ENCODE measurements at regions not wholly inside any gene's neighbourhood (a gene's known extent, or its start where the extent isn't known, plus 50 kb on each side); places are given as distances from the start of the nearest gene placed in this dataset.

- no peak for TF ChIP-seq CTCF (IDR thresholded peaks at IDR 0.05; ENCODE audit: low read depth, low read length)
- DNase-seq (ENCODE audit: low read depth, low spot score), result no peak
- POLR2A ChIA-PET, result no interaction called here
- CTCF ChIA-PET, result no interaction called here
- Histone ChIP-seq H3K4me3 (ENCODE audit: low read depth, low read length) (no peak overlapping the region), H3K27ac (ENCODE audit: low read depth, low read length) (no peak overlapping the region), H3K9me3 (ENCODE audit: control insufficient read depth, insufficient read depth, low read length) (no peaks in the 10 kb centered on the region), H3K27me3 (ENCODE audit: control insufficient read depth, insufficient read depth, low read length) (no peaks in the 10 kb centered on the region)
Measured at GRCh38 chr4:174084981-174085380, 198.5 kb downstream of the FBXO8 start.

GRCh38 chr4:174084542-174084941 lies 198.9 kb downstream of the FBXO8 start:
- Histone ChIP-seq H3K27me3 (ENCODE audit: control insufficient read depth, insufficient read depth, low read length) (no peaks in the 10 kb centered on the region), H3K27ac (ENCODE audit: low read depth, low read length) (no peak overlapping the region), H3K4me3 (ENCODE audit: low read depth, low read length) (no peak overlapping the region), H3K9me3 (ENCODE audit: control insufficient read depth, insufficient read depth, low read length) (no peaks in the 10 kb centered on the region)
- DNase-seq (ENCODE audit: low read depth, low spot score), result no peak
- ChIA-PET POLR2A (no interaction called here), CTCF (no interaction called here)
- TF ChIP-seq CTCF (IDR thresholded peaks at IDR 0.05; ENCODE audit: low read depth, low read length), result no peak

- ChIA-PET POLR2A (no interaction called here), CTCF (no interaction called here)
- DNase-seq (ENCODE audit: low read depth, low spot score), result no peak
- Histone ChIP-seq H3K4me3 (ENCODE audit: low read depth, low read length) (no peak overlapping the region), H3K27me3 (ENCODE audit: control insufficient read depth, insufficient read depth, low read length) (no peaks in the 10 kb centered on the region), H3K9me3 (ENCODE audit: control insufficient read depth, insufficient read depth, low read length) (no peaks in the 10 kb centered on the region), H3K27ac (ENCODE audit: low read depth, low read length) (no peak overlapping the region)
- TF ChIP-seq CTCF (IDR thresholded peaks at IDR 0.05; ENCODE audit: low read depth, low read length), result no peak
Measured at GRCh38 chr4:174080361-174080760, 203.1 kb downstream of the FBXO8 start.

GRCh38 chr4:174071595-174071994 lies 211.9 kb downstream of the FBXO8 start:
- CTCF ChIA-PET, result interaction anchor here (0.9 kb wide), 1 partner anchor 566 kb away, joined by 3 read pairs; no protein-coding TSS in a partner anchor
- no peak overlapping the region for H3K27ac ChIP-seq (ENCODE audit: low read depth, low read length)

GRCh38 chr4:174069848-174070330 lies 213.6 kb downstream of the FBXO8 start:
- Histone ChIP-seq H3K4me3 (ENCODE audit: low read depth, low read length) (no peak overlapping the region), H3K27ac (ENCODE audit: low read depth, low read length) (no peak overlapping the region), H3K9me3 (ENCODE audit: control insufficient read depth, insufficient read depth, low read length) (no peaks in the 10 kb centered on the region), H3K27me3 (ENCODE audit: control insufficient read depth, insufficient read depth, low read length) (no peaks in the 10 kb centered on the region)
- ChIA-PET CTCF (interaction anchor here (1.1 kb wide), 1 partner anchor 79 kb away, joined by 3 read pairs; no protein-coding TSS in a partner anchor), POLR2A (no interaction called here)
- DNase-seq (ENCODE audit: low read depth, low spot score), result no peak
- no peak for TF ChIP-seq CTCF (IDR thresholded peaks at IDR 0.05; ENCODE audit: low read depth, low read length)

More at GRCh38 chr4:174071595-174071994, 211.9 kb downstream of the FBXO8 start:
- H3K9me3 ChIP-seq (ENCODE audit: control insufficient read depth, insufficient read depth, low read length), result no peaks in the 10 kb centered on the region
- H3K4me3 ChIP-seq (ENCODE audit: low read depth, low read length), result no peak overlapping the region
- POLR2A ChIA-PET, result no interaction called here
- H3K27me3 ChIP-seq (ENCODE audit: control insufficient read depth, insufficient read depth, low read length), result no peaks in the 10 kb centered on the region
- DNase-seq (ENCODE audit: low read depth, low spot score), result no peak
- no peak for TF ChIP-seq CTCF (IDR thresholded peaks at IDR 0.05; ENCODE audit: low read depth, low read length)

Measured in AG04450 (cell line).